Fibroblast of upper back skin (primary cell): ENCODE measurements at regions not wholly inside any gene's neighbourhood (a gene's known extent, or its start where the extent isn't known, plus 50 kb on each side); places are given as distances from the start of the nearest gene placed in this dataset.

Source experiments
- DNase-seq: peaks from one replicate; pipeline ENCODE4 v3.0.0-alpha.2; 2013

- no peak for DNase-seq
Measured at GRCh38 chr5:2902186-2902585, 150.7 kb upstream of the IRX2 start.

GRCh38 chr5:2901511-2901910 lies 150.0 kb upstream of the IRX2 start:
- no peak for DNase-seq

GRCh38 chr5:2901096-2901495 lies 149.6 kb upstream of the IRX2 start:
- no peak for DNase-seq

DNA sequence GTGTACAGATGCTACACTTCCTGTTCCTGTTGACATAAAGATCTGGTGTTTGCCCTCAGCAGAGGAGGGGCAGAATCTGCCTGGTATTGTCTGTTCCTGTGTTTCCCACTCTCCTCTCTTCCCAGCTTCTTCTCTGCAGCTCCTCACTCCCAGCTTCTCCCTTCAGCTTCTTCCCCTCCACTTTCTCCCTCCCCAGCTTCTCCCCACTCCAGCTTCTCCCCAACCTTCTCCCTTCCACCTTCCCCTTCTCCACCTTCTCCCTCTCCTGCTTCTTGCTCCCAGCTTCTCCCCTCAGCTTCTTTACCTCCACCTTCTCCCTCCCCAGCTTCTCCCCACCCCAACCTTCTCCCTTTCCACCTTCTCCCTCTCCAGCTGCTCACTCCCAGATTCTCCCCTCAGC lies 148.9 kb upstream of the IRX2 start:
- DNase-seq = no peak

GRCh38 chr5:2899311-2899710 lies 147.8 kb upstream of the IRX2 start:
- no peak for DNase-seq

DNA sequence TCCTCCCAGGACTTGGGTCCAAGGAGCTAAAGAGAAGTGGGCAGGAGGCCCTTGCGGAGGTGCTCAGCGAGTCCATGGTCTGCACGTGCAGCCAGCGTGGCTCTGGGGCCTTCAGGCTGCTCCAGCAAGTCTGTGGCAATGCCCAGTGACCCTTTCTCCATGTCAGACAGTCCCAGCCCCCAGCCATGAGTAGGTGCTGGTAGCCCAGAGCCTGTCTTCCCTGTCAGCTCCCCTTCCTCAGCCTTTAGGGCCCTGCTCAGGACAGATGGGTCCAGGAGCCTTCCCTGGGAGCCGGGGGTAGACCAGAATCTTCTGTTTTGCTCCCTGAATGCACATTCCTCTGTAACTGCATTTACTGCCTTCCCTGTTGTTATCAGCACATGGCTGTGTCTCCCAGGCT lies 147.2 kb upstream of the IRX2 start:
- no peak for DNase-seq

DNA sequence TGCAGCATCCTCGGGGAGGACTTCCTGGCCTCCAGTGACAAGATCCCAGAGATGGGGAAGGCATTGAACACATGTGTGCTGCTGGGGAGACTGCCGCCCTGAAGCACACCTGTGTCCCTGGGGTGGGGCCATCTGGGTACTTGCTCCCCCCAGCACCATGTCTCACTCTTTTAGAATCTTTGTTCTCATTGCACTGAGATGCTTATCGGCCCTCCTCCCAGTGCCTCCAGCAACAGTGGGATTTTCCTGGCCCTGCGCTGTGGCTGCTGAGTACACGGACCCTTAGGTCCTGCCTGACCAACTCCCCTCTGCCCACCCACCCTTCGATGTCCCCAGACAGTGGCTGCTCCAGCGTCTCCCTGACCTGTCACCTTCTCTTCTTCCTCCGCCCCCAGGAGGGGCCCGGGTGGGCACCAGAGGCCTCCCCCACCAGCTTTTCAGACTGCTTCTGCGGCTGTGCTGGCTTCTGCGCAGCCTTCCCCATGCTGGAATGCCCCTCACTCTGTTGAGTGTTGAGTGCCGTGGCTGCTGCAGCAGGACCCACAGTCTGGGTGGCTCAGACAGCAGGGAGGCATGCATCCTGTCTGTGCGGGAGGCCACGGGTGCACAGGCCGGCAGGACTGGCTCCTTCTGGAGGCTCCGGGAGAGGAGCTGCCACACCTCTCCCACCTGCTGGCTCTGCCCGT lies 145.9 kb upstream of the IRX2 start:
- DNase-seq = no peak

DNA sequence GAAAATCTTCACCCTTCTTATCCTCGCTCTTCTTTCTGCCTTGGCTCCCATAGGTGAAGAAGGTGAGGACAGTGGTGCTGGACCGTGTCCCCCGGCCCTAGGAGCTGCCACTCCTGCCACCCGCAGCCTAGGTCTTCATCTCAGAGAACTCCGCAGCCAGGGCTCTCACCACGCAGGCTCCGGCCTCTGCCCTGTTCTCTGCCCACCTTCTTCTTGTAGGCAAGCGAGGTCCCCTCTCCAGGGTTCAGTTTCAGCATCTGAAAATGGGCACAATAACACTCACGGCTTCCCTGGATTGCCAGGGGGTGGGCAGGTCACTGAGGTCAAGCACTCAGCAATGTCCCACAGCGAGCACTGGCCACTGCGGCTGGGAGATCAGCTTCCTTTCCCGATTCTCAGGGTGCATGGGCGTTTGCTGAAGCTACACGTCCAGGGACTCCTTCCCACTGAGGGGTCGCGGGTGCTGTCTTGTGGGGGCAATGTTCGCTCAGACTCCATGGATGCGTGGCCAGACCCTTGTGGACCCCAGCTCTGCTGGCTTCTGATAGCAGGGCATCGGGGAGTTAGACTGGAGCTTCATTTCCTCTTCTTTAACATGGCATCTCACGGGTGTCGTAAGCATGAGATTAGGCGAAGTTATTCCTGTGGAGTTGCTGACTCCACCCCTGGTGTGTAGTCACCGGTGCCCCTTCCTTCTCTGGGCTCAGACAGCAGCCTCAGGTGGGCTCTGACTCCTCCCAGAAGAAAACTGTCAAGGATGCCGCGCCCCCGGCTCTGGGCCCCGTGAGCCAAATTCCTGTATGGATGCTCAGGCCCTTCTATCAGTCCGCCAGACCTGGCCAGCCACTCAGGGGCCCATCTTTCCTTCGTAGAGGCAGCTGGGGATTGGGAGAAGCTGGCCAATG lies 145.1 kb upstream of the IRX2 start:
- no peak for DNase-seq

DNA sequence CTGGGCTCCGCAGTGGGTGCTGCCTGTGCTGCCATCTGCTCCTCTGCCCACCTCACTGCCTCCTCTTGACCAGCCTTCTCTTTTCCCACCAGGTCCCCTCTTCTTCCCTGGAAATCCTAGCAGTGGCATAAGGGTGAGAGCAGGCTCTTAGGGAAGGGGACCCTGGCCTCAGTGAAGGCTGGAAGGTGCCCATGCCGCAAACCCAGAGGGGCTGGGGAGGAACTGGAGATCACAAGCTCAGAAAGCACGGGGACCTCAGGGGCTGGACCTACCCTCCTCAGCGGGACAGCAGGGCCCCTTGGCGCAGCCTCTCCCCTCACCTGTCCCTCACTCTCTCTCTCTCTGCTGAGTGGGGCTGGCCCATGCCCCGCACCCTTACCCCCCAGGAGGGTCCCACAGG lies 144.4 kb upstream of the IRX2 start:
- no peak for DNase-seq

- no peak for DNase-seq
Measured at GRCh38 chr5:2895196-2895595, 143.7 kb upstream of the IRX2 start.

GRCh38 chr5:2894736-2895135 lies 143.3 kb upstream of the IRX2 start:
- no peak for DNase-seq

GRCh38 chr5:2894316-2894715 lies 142.8 kb upstream of the IRX2 start:
- no peak for DNase-seq

GRCh38 chr5:2892466-2893000 lies 141.1 kb upstream of the IRX2 start:
- DNase-seq = no peak

- no peak for DNase-seq
Measured at GRCh38 chr5:2891781-2892180, 140.3 kb upstream of the IRX2 start.

DNA sequence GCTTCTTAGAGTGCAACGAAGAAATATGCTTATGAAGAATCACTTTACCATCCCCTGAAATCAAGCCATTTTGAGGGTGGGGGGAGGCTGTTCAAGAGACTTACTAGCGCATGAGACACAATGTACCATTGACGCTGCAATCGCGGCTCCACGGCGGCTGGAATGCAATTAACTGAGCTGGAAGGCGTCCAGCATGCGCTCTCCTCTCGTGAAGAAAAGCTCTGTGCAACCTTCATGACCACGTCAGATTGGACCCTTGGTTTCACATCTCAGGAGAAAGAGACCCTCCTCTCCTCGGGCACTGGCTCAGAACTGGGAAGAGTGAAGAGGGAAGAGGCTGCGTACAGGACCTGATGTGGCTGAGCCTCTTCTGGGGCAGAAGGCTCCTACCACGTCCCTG lies 138.5 kb upstream of the IRX2 start:
- DNase-seq = no peak

- DNase-seq = no peak
Measured at GRCh38 chr5:2888520-2889060, 137.1 kb upstream of the IRX2 start.

GRCh38 chr5:2887481-2888348 lies 136.2 kb upstream of the IRX2 start:
- no peak for DNase-seq

DNA sequence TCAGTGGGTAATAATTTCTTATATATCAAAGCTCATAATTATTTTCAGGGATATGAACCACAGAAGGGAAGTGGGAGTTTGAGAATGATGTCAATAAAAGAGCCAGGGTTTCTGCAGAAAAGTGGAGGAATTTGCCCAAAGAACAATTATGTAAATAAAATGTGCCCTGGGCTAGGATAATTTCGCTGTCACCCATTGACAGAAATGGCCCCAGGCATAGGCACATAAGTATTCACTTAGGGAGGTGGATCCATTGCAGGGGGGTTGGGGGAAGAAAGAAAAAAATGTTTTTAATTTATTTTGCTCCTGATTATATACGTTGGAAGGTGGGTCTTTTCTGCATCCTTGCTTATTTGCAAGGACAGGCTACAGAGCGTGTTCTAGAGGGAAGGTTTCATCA lies 135.1 kb upstream of the IRX2 start:
- DNase-seq = no peak

DNA sequence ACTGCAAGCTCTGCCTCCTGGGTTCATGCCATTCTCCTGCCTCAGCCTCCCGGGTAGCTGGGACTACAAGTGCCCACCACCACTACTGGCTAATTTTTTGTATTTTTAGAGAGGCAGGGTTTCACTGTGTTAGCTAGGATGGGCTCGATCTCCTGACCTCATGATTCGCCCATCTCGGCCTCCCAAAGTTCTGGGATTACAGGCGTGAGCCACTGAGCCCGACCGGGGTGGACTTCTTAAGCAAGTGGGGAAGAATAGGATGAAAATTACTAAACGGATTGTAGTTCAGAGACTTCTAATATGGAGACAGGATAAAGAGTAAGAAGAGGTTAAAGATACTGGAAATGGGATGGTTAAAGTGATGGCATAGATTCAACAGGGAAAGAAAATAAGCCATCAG lies 132.3 kb upstream of the IRX2 start:
- DNase-seq = no peak

DNA sequence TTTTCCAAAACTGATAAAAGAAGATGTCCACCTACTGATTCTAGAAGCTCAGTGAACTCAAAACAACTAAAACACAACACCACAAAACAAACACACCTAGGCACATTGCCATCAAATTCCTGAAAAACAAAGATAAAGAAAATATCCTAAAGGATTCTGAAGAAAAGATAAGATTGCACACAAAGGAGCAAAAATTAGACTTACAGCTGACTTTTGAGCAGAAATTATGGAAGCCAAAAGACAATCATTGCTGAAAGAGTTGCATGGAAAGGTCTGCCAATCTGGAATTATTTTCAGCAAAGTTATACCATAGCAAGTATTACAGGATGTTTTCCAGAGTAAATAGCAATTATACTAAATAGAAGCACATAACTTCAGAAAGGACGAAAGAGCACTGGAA lies 128.2 kb upstream of the IRX2 start:
- no peak for DNase-seq

DNA sequence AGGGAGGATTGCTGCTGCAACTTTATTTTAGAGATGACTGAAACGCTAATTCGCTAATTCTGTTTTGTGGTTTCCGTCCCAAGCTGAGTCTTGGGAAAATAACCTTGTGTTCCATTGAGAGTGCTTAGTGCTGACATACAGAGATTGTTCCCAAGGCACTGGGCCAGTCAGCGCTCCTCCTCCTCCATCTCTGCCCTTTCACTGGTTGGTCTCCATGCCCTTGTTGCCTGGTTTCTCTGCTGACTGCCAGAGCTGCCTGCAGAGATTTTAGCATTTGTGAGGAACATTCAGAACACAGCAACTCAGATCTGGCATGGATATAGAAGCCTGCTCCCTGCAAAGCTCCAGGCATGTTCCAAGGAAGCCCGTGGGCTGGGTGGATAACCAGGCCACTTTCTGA lies 126.0 kb upstream of the IRX2 start:
- DNase-seq = no peak

GRCh38 chr5:2876183-2876582 lies 124.7 kb upstream of the IRX2 start:
- no peak for DNase-seq

- no peak for DNase-seq
Measured at GRCh38 chr5:2874099-2874498, 122.6 kb upstream of the IRX2 start.
